Stimulated activated CD8-positive, alpha-beta memory T cell treated with anti-CD3 and anti-CD28 coated beads, Interleukin-15, amount 100 ng/mL, for 1 hour (primary cell): ENCODE measurements at regions not wholly inside any gene's neighbourhood (a gene's known extent, or its start where the extent isn't known, plus 50 kb on each side); places are given as distances from the start of the nearest gene placed in this dataset.

Experiments used
- DNase-seq: peaks from one replicate; pipeline ENCODE4 v3.0.0-alpha.2; 2020; ENCODE audit warnings: low read depth

DNA sequence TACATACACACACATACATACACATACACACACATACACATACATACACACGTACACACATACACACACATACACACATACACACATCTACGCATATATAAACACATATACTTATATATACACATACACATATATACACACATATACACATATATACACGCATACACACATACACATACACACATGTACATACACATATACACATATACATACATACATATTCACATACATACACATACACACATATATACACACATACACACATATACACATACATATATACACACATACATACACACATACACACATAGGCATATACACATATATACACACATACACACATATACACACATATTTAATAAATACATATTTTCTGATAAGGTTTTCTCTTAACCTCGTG lies 324.0 kb downstream of the RPS6KC1 start:
- DNase-seq, result no peak

DNA sequence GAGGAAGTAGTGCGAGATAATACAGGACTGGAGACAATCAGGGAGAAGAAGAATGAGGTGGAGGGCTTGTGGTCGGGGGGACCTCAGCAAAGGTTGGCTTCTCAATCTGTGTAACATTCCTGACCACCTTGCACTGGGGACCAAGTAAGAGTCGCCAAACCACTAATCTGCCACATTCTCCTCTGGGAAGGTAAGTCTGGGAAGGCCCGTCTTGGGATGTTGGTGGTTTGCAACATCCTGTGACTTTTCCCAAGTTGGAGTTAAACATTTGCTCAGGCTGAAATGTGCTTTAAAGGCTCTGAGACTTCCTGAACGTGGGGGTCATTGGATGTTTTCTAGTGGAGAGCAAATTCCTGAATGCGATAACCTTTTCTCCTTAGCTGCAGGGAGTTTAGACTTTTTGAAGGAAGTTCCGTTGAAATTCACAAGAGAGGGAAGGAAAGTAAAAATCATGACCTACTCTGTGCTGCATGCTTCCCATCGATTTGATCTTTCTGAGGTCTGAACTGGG lies 325.9 kb downstream of the RPS6KC1 start:
- no peak for DNase-seq

DNA sequence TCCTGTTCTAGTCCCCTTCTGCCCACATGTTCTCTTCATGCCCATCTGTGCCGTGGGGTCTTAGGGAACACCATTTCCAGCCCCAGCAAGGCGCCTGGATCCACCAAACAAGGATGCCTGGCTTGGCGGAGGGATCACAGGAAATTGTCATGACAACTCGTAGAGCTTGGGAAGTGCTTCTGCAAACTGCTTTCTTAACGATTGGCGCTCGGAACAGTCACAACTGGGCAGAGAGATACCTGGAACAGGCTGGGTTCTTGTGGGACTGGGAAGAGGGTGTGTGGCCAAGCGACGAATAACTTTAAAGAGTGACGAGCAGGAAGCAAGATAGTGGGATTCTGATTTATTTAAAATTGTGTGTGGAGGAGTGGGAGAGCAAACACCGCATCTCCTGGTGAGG lies 329.8 kb downstream of the RPS6KC1 start:
- no peak for DNase-seq

DNA sequence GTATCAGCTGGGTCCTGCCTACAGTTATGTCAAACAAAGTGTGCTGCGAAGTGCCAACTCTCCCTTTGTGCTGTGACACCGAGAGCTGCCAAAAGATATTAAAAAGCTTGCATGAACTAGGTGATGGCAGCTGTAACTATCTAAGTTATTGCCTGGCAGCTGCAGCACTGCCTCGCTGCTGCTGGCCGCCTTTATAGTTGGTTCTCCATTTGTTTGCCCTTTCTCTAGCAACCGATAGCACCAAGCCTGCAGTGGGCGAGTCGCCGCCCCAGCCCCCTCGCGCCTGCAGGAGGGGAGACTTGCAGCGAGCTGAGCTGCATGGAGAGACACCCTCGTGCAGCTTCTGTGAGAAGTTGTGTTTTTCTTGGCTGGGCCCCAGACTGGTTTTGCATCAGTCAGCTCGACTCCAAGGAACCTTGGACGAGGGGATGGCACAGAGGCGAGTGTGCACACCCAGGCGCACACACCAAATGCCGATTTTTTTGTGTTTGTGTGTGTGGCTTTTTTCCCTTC lies 330.6 kb downstream of the RPS6KC1 start:
- no peak for DNase-seq

DNA sequence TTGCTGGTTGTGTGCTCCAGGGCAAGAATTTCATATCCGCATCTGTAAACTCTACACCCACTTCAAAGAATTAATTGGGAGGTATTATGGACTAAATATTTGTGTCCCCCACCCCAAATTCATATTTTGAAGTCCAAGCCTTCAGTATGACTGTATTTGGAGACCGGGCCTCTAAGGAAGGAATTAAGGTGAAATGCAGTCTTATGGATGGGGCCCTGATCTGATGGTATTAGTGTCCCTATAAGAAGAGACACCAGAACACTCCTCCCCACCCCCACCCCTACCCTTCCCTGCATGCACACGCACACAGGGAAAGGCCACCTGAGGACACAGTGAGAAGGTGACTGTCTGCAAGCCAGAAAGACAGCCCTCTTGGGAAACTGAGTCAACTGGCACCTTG lies 332.4 kb downstream of the RPS6KC1 start:
- DNase-seq, result no peak

DNA sequence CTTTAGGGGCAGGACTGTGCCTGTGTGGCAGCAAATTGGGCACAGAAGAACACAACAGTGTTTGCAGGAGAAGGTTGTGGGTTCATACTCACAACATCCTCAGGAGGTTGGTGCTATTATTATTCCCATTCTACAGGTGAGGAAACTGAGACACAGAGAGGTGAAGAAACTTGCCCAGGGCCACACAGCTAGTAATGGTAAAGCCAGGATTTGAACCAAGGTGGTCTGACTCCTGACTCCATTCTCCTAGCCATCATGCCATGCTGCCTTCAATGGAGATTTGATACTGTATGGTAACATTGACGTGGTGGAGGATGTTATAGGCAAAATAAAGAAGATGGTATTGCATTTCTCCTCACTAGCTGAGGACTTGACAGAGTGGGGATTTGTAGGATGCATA lies 334.2 kb downstream of the RPS6KC1 start:
- no peak for DNase-seq

DNA sequence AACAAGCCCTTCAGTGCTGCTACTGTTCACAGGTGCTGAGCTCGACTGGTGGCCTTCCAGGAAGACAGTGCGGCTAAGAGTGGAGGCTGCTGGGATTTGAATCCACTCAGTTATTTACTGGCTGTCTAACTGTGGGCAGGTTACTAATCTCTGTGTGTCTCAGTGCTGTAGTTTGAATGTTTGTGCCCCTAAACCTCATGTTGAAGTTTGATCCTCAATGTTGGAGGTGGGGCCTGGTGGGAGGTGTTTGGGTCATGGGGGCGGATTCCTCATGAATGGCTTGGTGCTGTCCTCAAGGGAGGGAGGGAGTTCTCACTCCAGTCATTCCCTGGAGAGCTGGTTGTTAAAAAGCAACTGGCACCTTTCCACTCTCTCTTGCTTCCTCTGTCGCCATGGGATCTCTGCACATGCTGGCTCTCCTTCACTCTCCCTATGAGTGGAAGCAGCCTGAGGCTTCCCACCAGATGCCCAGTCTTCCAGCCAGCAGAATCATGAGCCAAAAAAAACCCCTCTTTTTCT lies 334.8 kb downstream of the RPS6KC1 start:
- no peak for DNase-seq

DNA sequence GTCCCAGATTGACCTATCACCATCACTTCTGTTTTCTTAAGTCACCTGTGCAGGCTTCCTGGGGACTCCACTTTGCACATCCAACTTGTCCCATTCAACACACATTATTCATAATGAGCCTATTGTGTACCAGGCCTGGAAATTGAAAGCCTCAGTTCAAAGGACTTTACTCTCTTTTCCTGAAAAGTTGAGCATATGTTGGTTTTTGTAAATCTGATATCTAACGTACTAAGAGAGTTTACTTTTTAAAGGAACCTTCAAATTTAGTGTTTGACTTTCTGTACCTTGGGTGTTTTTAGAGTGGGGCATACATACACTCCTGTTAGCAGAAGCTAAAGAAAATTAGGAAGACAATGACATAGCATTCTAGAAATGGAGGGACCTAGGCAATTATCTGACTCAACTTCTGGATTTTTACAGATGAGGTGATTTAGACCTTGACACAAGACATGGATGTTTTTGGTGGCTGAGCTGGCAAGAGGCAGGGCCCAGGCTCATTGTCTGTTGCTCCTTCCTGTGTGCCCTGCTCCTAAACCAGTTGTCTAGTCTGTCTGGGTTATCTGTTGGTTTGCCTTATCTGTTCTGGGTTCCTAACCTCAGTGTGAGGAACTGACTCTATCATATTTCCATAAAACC lies 336.5 kb downstream of the RPS6KC1 start:
- DNase-seq, result no peak

DNA sequence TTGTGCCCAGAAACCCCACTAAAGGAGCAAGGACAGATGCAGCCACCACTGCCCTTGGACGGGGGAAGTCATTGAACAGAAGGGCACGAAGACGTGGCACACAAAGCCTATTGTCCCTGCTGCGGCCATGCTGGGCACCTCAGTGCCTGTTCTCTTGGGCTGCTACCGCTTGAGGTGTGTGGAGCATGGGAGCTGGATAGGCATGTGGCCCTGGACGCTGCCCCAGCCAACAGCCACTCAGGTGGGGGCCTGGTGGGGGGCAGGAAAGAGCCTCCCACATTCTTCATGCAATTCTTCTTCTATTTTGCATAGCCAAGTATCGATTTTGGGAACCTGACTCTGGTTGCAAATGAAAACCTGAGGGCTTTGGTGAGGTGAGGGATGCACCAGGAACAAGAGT lies 337.2 kb downstream of the RPS6KC1 start:
- DNase-seq, result no peak

DNA sequence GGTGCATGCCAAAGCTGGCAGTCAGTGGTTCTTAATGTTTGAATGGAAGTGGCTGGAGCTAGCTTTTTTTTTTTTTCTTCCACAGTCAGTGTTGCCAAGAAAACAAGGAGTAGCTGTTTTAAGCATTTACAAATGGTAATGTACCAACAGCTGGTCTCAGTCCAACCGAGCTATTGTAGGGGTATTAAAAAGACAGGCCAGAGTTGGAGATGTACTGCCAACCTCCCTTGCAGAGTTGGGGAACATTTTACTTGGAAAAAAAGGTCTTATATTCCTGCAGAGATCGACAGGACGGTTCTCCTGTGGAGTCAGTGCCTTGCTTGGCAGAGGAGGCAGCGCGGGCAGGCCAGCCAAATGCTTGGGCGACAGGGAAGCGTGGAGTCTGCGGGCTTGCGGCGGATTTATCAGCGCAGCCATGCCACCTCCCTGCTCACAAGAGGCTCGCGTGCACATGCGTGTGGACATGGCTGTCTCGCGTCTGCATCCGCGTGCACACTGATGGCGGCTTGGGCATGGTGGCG lies 338.1 kb downstream of the RPS6KC1 start:
- no peak for DNase-seq

DNA sequence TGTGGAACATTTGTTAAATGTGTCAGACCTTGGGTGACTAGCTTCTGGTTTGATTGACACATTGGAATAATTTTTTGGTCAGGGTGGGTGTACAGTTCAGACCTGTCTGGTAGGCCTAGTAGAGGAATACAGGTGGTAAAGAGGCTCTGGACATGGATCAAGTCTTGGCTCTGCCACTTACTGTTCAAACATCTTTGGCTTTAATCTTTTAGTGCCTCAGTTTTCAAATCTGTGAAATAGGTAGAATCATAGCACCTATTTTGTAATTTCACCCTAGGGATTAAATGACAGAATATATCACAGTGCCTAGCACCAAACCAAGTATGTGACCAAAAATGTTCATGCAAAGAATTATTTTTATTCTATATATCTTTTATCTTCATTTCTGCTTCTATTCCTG lies 340.4 kb downstream of the RPS6KC1 start:
- no peak for DNase-seq

DNA sequence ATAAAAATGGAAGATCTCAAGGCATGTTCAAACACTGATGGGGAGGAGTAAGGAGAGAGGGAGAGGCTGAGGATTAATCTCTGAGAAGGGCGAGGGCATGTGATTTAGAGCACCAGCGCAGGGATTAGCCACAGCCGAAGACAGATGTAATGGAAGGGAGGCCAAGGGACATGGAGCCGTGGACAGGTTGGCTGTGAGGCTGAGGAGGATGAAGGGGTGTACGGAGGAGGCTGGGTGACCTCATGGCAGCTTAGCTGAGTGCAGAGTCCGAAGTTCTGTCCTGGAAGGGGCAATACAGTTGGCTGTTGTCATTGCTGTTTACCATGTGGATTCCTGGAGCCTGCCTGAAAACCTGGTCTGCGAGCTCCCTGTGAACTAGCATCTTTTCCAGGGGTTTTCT lies 342.8 kb downstream of the RPS6KC1 start:
- DNase-seq, result no peak

DNA sequence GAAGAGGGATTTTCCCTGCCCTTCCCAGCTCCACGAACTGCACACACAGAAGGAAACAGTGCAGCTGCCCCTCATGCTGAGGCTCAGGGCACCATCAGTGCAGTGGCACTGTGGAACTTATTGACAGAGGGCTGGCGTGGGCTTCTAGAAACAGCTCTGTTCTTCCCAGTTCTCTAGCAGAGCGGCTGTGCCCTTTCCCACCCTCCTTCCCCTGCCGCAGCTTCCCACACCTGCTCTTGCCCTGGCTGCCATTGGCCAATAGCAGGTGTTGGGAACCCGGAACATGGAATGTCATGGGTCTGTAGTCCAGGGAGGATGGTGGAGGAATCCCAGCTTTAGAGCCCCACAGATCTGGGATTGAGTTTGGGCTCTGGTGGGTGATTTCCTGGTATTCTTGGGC lies 343.8 kb downstream of the RPS6KC1 start:
- no peak for DNase-seq

DNA sequence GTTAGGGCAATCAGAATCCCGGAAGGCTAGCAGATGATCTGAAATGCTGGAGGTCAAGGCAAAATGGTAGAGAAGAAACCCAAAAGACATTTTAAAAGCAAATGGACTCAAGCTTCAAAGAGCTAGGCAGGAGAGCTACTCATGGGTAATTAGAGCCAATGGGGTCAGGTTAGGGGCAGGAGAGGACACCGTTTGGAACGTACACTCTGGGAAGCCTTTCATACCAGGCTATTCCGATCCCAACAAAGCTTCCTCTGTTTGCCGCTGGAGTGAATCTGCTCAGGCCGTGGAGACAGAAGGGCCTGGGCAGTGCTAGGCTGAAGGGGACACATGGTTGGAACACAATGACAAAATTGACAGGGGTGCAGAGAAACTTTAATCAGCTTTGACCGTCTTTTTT lies 346.6 kb downstream of the RPS6KC1 start:
- no peak for DNase-seq

DNA sequence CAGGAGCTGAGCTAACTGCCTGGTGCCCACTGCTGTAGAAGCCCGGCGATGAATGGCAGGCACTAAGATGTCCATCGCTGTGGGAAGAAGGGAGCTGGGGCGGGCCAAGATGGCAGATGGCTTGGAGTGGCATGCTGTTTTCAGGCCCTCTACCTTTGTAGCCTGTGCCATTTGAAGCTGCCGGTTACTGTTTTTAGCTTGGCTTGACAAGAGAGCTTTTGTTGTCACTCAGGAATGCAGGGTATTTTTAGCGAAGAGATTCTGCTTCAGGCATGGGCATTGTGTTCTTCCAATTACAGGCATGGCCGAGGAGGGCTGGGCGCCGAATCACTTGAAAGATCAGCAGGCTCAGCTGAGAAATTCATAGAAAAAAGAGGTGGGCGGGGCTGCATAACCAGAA lies 348.7 kb downstream of the RPS6KC1 start:
- DNase-seq, result no peak

DNA sequence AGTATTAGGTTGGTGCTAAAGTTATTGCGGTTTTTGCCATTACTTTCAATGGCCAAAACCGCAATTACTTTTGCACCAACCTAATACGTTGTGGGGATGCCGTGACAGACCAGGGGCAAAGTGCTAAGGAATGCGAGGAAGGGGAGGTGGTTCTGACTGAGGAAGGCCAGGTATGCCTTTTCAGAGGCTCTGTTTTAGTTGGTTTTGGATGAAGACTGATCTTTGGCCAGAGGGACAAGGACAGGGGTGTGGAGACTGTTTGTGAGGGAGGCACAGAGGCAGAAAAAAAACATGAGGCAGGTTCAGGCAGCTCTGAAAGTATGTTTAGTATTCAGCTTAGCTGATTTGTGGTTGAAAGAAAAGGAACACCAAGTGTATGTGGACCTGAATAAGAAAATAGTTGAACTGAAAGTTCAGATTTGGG lies 358.2 kb downstream of the RPS6KC1 start:
- DNase-seq, result no peak

DNA sequence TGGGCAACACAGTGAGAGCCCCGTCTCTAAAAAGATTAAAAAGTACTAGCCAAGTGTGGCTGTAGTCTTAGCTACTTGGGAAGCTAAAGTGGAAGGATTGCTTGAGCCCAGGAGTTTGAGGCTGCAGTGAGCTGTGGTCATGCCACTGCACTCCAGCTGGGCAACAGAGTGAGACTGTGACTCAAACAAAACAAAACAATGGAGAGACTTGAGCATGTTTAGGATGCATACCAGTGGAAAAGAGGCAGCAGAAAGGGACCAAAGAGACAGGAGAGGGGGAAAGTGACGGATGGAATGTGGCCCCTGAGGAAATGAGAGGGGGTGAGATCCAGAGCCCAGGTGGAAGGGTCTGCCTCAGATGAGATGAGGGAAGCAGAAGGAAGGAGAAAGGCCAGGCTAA lies 358.9 kb downstream of the RPS6KC1 start:
- DNase-seq, result no peak

DNA sequence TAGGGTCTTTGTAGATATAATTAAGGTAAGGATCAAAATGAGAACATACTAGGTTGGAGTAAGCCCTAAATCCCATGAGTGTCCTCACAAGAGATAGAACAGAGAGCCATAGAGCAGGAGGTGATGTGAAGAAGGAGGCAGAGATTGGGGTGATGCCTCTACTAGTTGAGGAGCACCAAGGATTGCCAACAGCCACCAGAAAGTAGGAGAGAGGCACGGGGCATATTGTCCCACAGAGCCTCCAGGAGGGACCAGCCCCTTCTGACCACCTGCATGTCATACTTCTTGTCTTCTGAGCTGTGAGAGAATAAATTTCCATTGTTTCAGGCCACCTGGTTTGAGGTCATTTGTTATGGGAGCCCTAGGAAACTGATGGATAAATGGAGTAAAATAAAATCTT lies 363.3 kb downstream of the RPS6KC1 start:
- no peak for DNase-seq

DNA sequence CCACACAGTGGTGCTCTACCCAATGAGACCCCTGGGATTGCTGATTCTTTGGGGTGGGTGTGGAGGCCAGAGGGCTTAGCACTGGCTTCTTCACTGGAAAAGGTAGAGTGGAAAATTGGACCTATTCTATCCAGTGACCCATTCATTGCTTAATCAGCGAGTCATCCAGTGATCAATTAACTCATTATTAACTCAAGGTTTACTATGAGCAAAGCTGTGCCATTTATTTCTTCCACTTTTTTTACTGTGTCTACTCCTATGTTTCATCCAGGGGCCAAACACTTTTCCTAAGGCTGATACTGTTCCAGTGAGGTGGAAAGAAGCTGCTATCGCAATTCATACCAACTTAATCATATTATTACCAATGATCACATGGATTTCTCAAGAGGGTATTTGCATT lies 363.9 kb downstream of the RPS6KC1 start:
- DNase-seq, result no peak

DNA sequence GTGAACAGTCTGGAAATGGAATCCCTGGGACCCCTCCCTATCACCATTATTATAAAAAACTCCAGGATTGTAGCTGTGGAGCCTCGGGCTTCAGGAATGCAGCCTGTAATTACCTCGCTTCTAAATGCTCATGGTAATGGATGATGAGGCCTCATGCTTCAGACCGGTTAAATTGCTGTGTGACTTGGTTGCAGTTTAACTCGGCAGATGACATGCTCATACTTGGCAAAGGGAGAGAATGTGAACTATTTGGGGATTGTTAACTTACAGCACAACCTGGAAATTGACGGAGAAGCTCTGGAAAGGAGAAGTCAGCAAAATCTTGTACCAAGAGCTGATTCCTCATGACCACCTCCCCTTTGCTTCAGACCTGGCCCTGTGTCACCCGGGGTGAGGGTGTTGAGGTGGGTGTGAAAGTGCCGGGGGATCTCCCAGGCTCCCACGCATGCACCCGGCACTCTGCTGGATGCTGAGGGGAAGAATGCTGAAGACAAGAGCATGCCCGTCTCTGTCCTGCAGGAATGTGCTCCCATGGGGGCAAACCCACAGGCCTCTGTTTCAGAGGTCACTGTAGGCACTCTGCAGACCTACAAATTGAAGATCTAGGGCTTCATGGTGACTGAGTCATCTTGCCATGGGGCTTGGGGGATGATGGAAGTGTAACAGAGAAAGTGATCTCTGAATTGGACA lies 364.8 kb downstream of the RPS6KC1 start:
- DNase-seq, result no peak

DNA sequence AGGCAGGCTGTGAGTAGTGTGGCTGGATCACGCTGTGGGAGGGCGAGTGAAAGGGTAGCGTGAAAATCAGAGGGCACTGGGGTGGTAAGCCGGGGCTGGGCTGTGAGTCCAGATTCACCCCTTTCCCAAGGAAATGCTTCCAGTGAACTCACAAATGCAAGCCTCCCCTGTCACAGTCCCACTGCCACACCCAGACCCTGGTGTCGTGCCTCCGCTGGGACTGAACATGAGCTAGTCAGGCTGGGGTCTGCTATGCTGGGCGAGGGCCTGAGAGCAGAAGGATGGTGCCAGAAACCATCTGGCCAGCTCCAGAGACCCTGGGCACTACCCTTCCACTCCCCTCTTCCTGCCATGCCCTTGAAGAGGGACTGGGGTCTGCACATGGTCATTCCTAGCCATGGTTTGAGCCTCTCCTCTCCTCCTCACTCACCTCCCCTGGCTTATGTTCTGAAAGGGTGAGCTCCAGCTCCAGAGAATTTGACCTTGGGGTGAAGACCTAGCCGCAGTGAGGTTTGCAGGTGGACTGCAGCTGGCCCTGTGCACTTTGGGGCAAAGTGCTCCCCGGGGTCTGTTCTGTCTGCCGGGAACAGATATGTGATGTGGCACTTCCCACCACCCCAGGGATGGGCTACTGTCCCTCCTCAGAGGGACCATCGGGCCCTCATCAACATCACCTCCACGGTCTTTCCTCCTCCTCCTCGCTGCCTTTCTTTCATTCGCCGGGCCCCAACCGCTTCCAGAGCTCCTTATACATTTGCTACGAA lies 365.6 kb downstream of the RPS6KC1 start:
- no peak for DNase-seq

DNA sequence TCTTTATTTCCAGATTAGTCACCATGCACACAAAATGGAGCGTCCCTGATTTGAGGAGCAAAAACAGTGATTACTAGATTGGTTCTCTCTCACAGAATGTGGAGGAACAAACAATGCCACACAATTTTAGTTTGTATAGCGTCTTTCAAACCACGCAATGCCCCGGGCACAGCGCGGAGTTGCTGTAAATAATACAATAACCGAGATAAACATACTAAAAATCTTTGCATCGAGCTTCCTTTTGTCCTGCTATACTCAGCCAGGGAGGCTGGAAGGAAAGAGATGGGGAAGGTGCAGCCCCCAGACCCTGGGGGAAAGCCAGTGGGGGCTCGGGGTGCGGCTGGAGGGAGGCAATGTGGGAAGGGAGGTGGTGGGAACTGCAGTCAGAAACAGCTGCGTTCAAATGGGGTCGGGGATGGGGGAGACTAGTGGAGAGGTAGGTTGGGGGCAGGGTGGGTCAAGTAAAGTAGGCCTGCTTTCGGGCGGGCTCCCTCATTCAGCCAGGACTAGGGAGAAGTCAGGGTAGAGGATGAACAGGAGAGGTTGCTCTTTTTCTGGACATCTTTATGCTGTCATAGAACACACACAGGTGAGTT lies 366.3 kb downstream of the RPS6KC1 start:
- DNase-seq, result no peak
